GM19438 (cell line): ENCODE measurements at regions not wholly inside any gene's neighbourhood (a gene's known extent, or its start where the extent isn't known, plus 50 kb on each side); places are given as distances from the start of the nearest gene placed in this dataset.

Source experiments
- ATAC-seq: cut with Tn5 transposase; IDR thresholded peaks from one replicate; pipeline ENCODE4 v1.9.1; 2021; ENCODE audit warnings: low read depth; ENCODE audit not compliant: unreplicated experiment

- no peak for ATAC-seq
Measured at GRCh38 chr2:57834666-57835065, 211.9 kb upstream of the VRK2 start.

- no peak for ATAC-seq
Measured at GRCh38 chr2:57842531-57842930, 204.1 kb upstream of the VRK2 start.

DNA sequence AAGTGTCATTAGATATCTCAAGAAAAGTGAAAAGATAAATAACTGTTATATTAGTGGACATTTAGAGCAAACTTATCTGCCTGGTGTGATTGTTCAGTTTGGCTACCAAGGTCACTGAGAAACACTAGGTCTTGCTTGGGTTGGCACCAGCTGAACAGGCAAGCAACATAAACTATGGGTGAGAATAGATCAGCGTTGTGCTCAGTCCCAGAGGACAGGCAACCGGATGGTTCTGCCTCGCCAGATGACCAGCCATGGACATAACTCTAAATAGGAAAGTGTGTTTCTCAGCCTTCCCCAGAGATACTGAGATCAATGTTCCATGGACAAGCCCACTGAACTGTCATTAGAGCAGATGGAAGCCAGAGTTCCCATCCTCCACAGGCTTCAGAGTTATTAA is 203.4 kb upstream of the VRK2 start:
- no peak for ATAC-seq

GRCh38 chr2:57848723-57849122 is 197.9 kb upstream of the VRK2 start:
- ATAC-seq = no peak

DNA sequence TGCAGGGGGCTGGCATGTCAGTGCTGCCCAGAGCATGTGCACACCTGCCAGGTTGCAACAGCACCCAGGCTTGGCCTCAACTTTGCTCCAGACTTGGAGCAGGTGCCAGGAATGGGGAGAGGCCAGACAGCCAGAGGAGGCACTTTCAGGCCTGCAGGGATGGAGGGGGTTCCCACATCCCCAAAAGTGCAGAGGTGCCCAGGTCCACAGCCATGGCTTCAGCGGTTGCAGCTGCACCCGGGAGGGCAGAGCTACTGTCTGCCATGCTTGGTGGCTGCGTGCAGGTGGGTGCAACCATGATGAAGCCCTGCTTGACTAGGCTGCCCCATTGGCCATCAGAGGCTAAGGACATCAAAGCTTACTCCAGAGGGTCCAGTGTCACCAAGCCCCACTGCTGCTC is 196.8 kb upstream of the VRK2 start:
- no peak for ATAC-seq

- ATAC-seq = no peak
Measured at GRCh38 chr2:57850415-57851130, 196.0 kb upstream of the VRK2 start.

- no peak for ATAC-seq
Measured at GRCh38 chr2:57855212-57855611, 191.4 kb upstream of the VRK2 start.

- ATAC-seq = no peak
Measured at GRCh38 chr2:57859755-57860154, 186.9 kb upstream of the VRK2 start.

DNA sequence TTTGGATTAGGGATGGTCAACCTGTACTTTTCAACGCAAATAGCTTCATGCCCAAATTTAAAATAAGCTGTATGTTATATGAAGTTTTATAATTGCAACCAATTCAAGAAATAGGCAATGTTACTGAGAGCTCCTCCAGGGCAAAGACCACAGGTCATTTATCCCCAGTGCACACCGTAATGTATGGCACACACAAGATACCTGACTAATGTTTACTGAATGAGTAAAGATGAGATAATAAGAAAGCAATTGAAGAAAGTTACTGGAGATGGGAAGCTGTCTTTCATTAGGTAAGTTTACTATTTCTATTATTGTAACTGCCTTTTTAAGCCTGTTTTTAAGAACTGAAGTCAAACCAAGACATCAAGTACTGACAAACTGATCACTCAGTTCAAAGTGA is 184.5 kb upstream of the VRK2 start:
- ATAC-seq = no peak

DNA sequence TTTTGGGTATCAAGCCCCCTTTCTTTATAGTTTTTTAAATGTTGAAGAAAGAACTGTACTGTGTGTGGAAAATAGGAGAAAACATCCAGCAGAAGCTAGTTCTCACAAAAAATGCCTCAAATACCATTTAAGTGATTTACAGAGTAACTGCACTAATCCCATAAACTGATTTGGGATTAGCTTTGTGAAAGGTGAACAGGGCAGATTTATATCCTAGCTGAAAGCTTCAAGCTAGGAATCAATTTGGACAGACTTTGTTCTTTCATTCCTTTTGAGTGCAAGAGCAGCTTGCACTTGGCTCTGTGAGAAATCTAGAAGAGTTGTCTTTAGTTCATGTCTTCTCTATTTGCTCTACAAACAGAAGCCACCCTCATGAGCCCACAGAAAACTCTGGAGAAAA is 183.9 kb upstream of the VRK2 start:
- ATAC-seq = no peak

GRCh38 chr2:57864926-57865325 is 181.7 kb upstream of the VRK2 start:
- no peak for ATAC-seq

DNA sequence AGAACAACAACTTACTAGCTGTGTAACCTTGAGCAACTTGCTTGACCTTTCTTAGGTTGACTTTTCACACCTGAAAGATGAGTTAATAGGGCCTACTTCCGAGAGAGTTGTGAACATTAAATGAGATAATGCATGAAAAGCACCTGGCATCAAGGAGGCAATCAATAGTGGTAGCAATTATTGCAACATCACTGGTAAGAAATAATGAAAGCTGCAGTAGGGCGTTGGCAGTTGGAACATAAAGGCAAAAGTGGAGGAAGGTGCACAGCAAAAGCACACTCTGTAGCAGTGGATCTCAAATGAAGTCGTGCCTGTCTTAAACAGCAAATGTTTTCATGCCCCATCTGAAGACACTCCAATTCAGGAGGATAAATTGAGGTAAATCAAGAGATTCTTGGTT is 178.9 kb upstream of the VRK2 start:
- ATAC-seq = no peak

- ATAC-seq = no peak
Measured at GRCh38 chr2:57868619-57869139, 177.9 kb upstream of the VRK2 start.

GRCh38 chr2:57869758-57870344 is 176.8 kb upstream of the VRK2 start:
- ATAC-seq = no peak

DNA sequence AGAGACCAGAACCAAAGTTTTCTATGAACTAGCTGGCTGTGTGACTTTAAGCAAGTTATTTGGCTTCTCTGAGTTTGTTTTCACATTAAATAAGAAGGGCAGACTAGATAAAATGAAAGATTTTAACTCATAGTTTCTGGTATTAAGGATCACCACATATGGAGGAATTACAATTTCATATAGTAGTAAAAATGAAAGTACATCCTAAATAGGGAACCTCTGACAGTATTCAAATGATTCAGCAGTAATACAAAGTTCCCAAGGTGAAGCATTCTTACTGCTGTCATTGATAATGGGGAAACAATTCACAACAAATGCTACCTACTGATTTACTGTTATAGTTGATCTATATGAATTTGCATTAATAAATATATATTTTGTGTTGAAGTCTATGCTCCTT is 170.3 kb upstream of the VRK2 start:
- ATAC-seq = no peak

GRCh38 chr2:57877811-57878170 is 168.8 kb upstream of the VRK2 start:
- no peak for ATAC-seq

GRCh38 chr2:57878171-57878865 is 168.3 kb upstream of the VRK2 start:
- no peak for ATAC-seq

GRCh38 chr2:57878866-57879210 is 167.8 kb upstream of the VRK2 start:
- ATAC-seq = no peak

DNA sequence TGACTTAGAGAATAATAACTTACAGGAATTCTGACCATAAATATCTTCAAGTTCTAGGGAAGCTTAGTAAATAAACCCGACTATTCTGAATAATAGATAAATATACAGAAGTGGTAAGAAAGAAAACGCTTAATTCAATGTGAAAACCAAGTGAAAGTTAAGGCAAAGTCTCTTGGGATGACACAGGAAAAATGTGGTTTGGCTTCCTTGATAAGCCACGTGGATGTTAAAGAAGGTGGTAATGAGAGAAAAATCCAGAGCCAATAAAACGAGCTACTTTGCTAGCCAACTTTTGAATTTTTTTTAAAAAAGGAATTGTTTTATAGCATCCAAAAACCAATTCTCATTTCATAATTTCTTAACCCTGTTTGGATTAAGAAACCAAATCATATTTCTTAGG is 166.2 kb upstream of the VRK2 start:
- no peak for ATAC-seq

DNA sequence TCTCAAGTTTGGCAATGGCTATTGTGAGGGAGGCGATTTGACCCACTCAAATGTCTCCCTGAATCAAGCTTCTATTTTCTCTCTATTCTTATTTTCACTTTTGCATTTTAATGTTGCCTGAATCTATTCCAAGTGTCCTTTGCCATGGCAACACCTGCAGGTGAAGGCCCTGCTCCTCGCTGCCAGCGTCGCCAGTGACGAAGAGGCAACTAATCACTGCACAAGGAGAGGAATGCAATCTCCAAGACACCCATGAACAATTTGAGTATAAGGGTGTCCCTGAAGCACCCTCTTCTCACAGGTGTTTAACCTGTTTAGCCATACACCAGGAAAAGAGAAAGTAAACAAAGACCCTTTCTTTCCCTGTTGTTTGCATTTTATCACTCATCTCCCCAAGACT is 165.6 kb upstream of the VRK2 start:
- no peak for ATAC-seq

- ATAC-seq = no peak
Measured at GRCh38 chr2:57881998-57882888, 164.4 kb upstream of the VRK2 start.
